GM19025 (cell line): ENCODE measurements at regions not wholly inside any gene's neighbourhood (a gene's known extent, or its start where the extent isn't known, plus 50 kb on each side); places are given as distances from the start of the nearest gene placed in this dataset.

Experiments
- ATAC-seq: cut with Tn5 transposase; IDR thresholded peaks from one replicate; pipeline ENCODE4 v1.9.1; 2021; ENCODE audit warnings: mild to moderate bottlenecking, low read depth, moderate library complexity; ENCODE audit not compliant: unreplicated experiment

GRCh38 chr1:50358962-50359361 lies 64.3 kb downstream of the DMRTA2 start:
- no peak for ATAC-seq

GRCh38 chr1:50357186-50357585 lies 66.1 kb downstream of the DMRTA2 start:
- ATAC-seq, result no peak

GRCh38 chr1:50354813-50355212 lies 68.4 kb downstream of the DMRTA2 start:
- no peak for ATAC-seq

- no peak for ATAC-seq
These were observed 70.8 kb downstream of the DMRTA2 start for GRCh38 chr1:50352428-50352827.

GRCh38 chr1:50350868-50351267 lies 72.4 kb downstream of the DMRTA2 start:
- no peak for ATAC-seq

GRCh38 chr1:50350421-50350820 lies 72.8 kb downstream of the DMRTA2 start:
- ATAC-seq, result no peak

GRCh38 chr1:50349242-50349565 lies 74.0 kb downstream of the DMRTA2 start:
- ATAC-seq, result no peak

GRCh38 chr1:50348449-50349241 lies 74.6 kb downstream of the DMRTA2 start:
- no peak for ATAC-seq

- no peak for ATAC-seq
These were observed 75.3 kb downstream of the DMRTA2 start for GRCh38 chr1:50347933-50348332.

- no peak for ATAC-seq
These were observed 76.6 kb downstream of the DMRTA2 start for GRCh38 chr1:50346621-50347020.

GRCh38 chr1:50343323-50343722 lies 79.9 kb downstream of the DMRTA2 start:
- ATAC-seq, result no peak

GRCh38 chr1:50342525-50342924 lies 80.7 kb downstream of the DMRTA2 start:
- ATAC-seq, result no peak

GRCh38 chr1:50335036-50335435 lies 88.2 kb downstream of the DMRTA2 start:
- ATAC-seq, result no peak

- peak; percentile 69 for ATAC-seq
These were observed 89.7 kb downstream of the DMRTA2 start for GRCh38 chr1:50333595-50333974.

GRCh38 chr1:50332941-50333594 lies 90.2 kb downstream of the DMRTA2 start:
- ATAC-seq, result peak; percentile 62

GRCh38 chr1:50329332-50329932 lies 93.8 kb downstream of the DMRTA2 start:
- no peak for ATAC-seq

GRCh38 chr1:50328552-50328951 lies 94.7 kb downstream of the DMRTA2 start:
- no peak for ATAC-seq

GRCh38 chr1:50326026-50326425 lies 97.2 kb downstream of the DMRTA2 start:
- no peak for ATAC-seq

GRCh38 chr1:50322579-50322978 lies 100.7 kb downstream of the DMRTA2 start:
- ATAC-seq, result no peak

- no peak for ATAC-seq
These were observed 104.8 kb downstream of the DMRTA2 start for GRCh38 chr1:50318428-50318827.

- no peak for ATAC-seq
These were observed 114.4 kb downstream of the DMRTA2 start for GRCh38 chr1:50308878-50309277.

- no peak for ATAC-seq
These were observed 117.4 kb downstream of the DMRTA2 start for GRCh38 chr1:50305808-50306207.
